Activated naive CD4-positive, alpha-beta T cell treated with anti-CD3 and anti-CD28 coated beads, Interleukin-2, amount 50 U/mL, for 24 hours (primary cell): ENCODE measurements at regions not wholly inside any gene's neighbourhood (a gene's known extent, or its start where the extent isn't known, plus 50 kb on each side); places are given as distances from the start of the nearest gene placed in this dataset.
"Not testable (repeated sequence)": the region's sequence is repeated elsewhere in the genome, so short reads cannot be mapped to it uniquely, and the experiment has no call there.

Experiments used
- H3K27ac Mint-ChIP-seq: one replicate; pipeline ENCODE4 v1.8.0; 2021; ENCODE audit warnings: mild to moderate bottlenecking, mixed read lengths
- H3K27me3 Mint-ChIP-seq: one replicate; pipeline ENCODE4 v1.8.0; 2021; ENCODE audit warnings: mixed read lengths
- H3K36me3 Mint-ChIP-seq: one replicate; pipeline ENCODE4 v1.8.0; 2021; ENCODE audit warnings: mixed read lengths
- H3K4me1 Mint-ChIP-seq: one replicate; pipeline ENCODE4 v1.8.0; 2021; ENCODE audit warnings: mixed read lengths
- H3K4me3 Mint-ChIP-seq: one replicate; pipeline ENCODE4 v1.8.0; 2021; ENCODE audit warnings: mild to moderate bottlenecking, mixed read lengths
- H3K9me3 Mint-ChIP-seq: one replicate; pipeline ENCODE4 v1.8.0; 2021; ENCODE audit warnings: mixed read lengths

GRCh38 chr17:65332779-65333178 lies 195.6 kb downstream of the RGS9 start:
- H3K27ac Mint-ChIP-seq = no peak overlapping the region
- H3K36me3 Mint-ChIP-seq = peaks cover 1% of the 10 kb centered on the region
- H3K4me3 Mint-ChIP-seq = no peak overlapping the region
- no peaks in the 10 kb centered on the region for H3K9me3 Mint-ChIP-seq
- no peaks in the 10 kb centered on the region for H3K4me1 Mint-ChIP-seq
- H3K27me3 Mint-ChIP-seq = peaks cover 7% of the 10 kb centered on the region

- H3K9me3 Mint-ChIP-seq = no peaks in the 10 kb centered on the region
- no peak overlapping the region for H3K27ac Mint-ChIP-seq
- peaks cover under 1% of the 10 kb centered on the region for H3K36me3 Mint-ChIP-seq
- peaks cover 7% of the 10 kb centered on the region for H3K27me3 Mint-ChIP-seq
- no peaks in the 10 kb centered on the region for H3K4me1 Mint-ChIP-seq
- H3K4me3 Mint-ChIP-seq = no peak overlapping the region
Observed at GRCh38 chr17:65332375-65332774, 195.2 kb downstream of the RGS9 start.

GRCh38 chr17:65328567-65328966 lies 191.4 kb downstream of the RGS9 start:
- Mint-ChIP-seq H3K4me3 (no peak overlapping the region), H3K9me3 (peaks cover 7% of the 10 kb centered on the region), H3K36me3 (no peaks in the 10 kb centered on the region), H3K27ac (no peak overlapping the region), H3K27me3 (peaks cover 8% of the 10 kb centered on the region), H3K4me1 (no peaks in the 10 kb centered on the region)

GRCh38 chr17:65324611-65325342 lies 187.6 kb downstream of the RGS9 start:
- peaks cover 1% of the 10 kb centered on the region for H3K27me3 Mint-ChIP-seq
- peaks cover 7% of the 10 kb centered on the region for H3K9me3 Mint-ChIP-seq
- H3K4me3 Mint-ChIP-seq = no peak overlapping the region
- no peak overlapping the region for H3K27ac Mint-ChIP-seq
- no peaks in the 10 kb centered on the region for H3K36me3 Mint-ChIP-seq
- no peaks in the 10 kb centered on the region for H3K4me1 Mint-ChIP-seq

- Mint-ChIP-seq H3K4me1 (no peaks in the 10 kb centered on the region), H3K27me3 (peaks cover 1% of the 10 kb centered on the region), H3K4me3 (no peak overlapping the region), H3K36me3 (no peaks in the 10 kb centered on the region), H3K9me3 (peaks cover 7% of the 10 kb centered on the region), H3K27ac (no peak overlapping the region)
Observed at GRCh38 chr17:65323049-65323448, 185.9 kb downstream of the RGS9 start.

- Mint-ChIP-seq H3K36me3 (no peaks in the 10 kb centered on the region), H3K4me3 (no peak overlapping the region), H3K4me1 (no peaks in the 10 kb centered on the region), H3K27ac (no peak overlapping the region), H3K27me3 (no peaks in the 10 kb centered on the region), H3K9me3 (no peaks in the 10 kb centered on the region)
Observed at GRCh38 chr17:65320820-65321219, 183.7 kb downstream of the RGS9 start.

- Mint-ChIP-seq H3K36me3 (no peaks in the 10 kb centered on the region), H3K27ac (no peak overlapping the region), H3K4me1 (no peaks in the 10 kb centered on the region), H3K4me3 (no peak overlapping the region), H3K9me3 (no peaks in the 10 kb centered on the region), H3K27me3 (peaks cover 13% of the 10 kb centered on the region)
Observed at GRCh38 chr17:65314212-65314611, 177.0 kb downstream of the RGS9 start.

- no peak overlapping the region for H3K4me3 Mint-ChIP-seq
- H3K4me1 Mint-ChIP-seq = no peaks in the 10 kb centered on the region
- H3K27ac Mint-ChIP-seq = no peak overlapping the region
- H3K9me3 Mint-ChIP-seq = no peaks in the 10 kb centered on the region
- no peaks in the 10 kb centered on the region for H3K36me3 Mint-ChIP-seq
- peaks cover 13% of the 10 kb centered on the region for H3K27me3 Mint-ChIP-seq
Observed at GRCh38 chr17:65312718-65313377, 175.7 kb downstream of the RGS9 start.

- Mint-ChIP-seq H3K36me3 (no peaks in the 10 kb centered on the region), H3K27ac (no peak overlapping the region), H3K27me3 (peaks cover 14% of the 10 kb centered on the region), H3K4me1 (no peaks in the 10 kb centered on the region), H3K4me3 (no peak overlapping the region), H3K9me3 (no peaks in the 10 kb centered on the region)
Observed at GRCh38 chr17:65311261-65311660, 174.1 kb downstream of the RGS9 start.

- Mint-ChIP-seq H3K4me1 (no peaks in the 10 kb centered on the region), H3K27me3 (peaks cover 8% of the 10 kb centered on the region), H3K27ac (no peak overlapping the region), H3K4me3 (no peak overlapping the region), H3K36me3 (no peaks in the 10 kb centered on the region), H3K9me3 (no peaks in the 10 kb centered on the region)
Observed at GRCh38 chr17:65307961-65308316, 170.8 kb downstream of the RGS9 start.

- Mint-ChIP-seq H3K4me1 (no peaks in the 10 kb centered on the region), H3K4me3 (no peak overlapping the region), H3K36me3 (no peaks in the 10 kb centered on the region), H3K9me3 (no peaks in the 10 kb centered on the region), H3K27ac (no peak overlapping the region), H3K27me3 (peaks cover 4% of the 10 kb centered on the region)
Observed at GRCh38 chr17:65307081-65307960, 170.2 kb downstream of the RGS9 start.

GRCh38 chr17:65305778-65306177 lies 168.6 kb downstream of the RGS9 start:
- Mint-ChIP-seq H3K27ac (no peak overlapping the region), H3K36me3 (no peaks in the 10 kb centered on the region), H3K27me3 (peaks cover 3% of the 10 kb centered on the region), H3K4me3 (no peak overlapping the region), H3K4me1 (no peaks in the 10 kb centered on the region), H3K9me3 (no peaks in the 10 kb centered on the region)

- Mint-ChIP-seq H3K27ac (no peak overlapping the region), H3K27me3 (peaks cover 3% of the 10 kb centered on the region), H3K36me3 (no peaks in the 10 kb centered on the region), H3K4me1 (no peaks in the 10 kb centered on the region), H3K4me3 (no peak overlapping the region), H3K9me3 (no peaks in the 10 kb centered on the region)
Observed at GRCh38 chr17:65305116-65305515, 167.9 kb downstream of the RGS9 start.

- H3K36me3 Mint-ChIP-seq, H3K27me3 Mint-ChIP-seq, H3K4me1 Mint-ChIP-seq, H3K4me3 Mint-ChIP-seq, H3K27ac Mint-ChIP-seq, H3K9me3 Mint-ChIP-seq: not testable (repeated sequence)
Observed at GRCh38 chr17:65301882-65302281, 164.7 kb downstream of the RGS9 start.

- Mint-ChIP-seq H3K4me3 (no peak overlapping the region), H3K27me3 (peaks cover 3% of the 10 kb centered on the region), H3K9me3 (no peaks in the 10 kb centered on the region), H3K27ac (no peak overlapping the region), H3K36me3 (peaks cover 1% of the 10 kb centered on the region), H3K4me1 (no peaks in the 10 kb centered on the region)
Observed at GRCh38 chr17:65301184-65301583, 164.0 kb downstream of the RGS9 start.

GRCh38 chr17:65297916-65298315 lies 160.7 kb downstream of the RGS9 start:
- peaks cover 1% of the 10 kb centered on the region for H3K36me3 Mint-ChIP-seq
- H3K4me1 Mint-ChIP-seq = peaks cover 5% of the 10 kb centered on the region
- no peak overlapping the region for H3K4me3 Mint-ChIP-seq
- H3K9me3 Mint-ChIP-seq = no peaks in the 10 kb centered on the region
- no peak overlapping the region for H3K27ac Mint-ChIP-seq
- H3K27me3 Mint-ChIP-seq = peaks cover 1% of the 10 kb centered on the region
